ENCODE measurements at regions not wholly inside any gene's neighbourhood (a gene's known extent, or its start where the extent isn't known, plus 50 kb on each side); places are given as distances from the start of the nearest gene placed in this dataset.

DNA sequence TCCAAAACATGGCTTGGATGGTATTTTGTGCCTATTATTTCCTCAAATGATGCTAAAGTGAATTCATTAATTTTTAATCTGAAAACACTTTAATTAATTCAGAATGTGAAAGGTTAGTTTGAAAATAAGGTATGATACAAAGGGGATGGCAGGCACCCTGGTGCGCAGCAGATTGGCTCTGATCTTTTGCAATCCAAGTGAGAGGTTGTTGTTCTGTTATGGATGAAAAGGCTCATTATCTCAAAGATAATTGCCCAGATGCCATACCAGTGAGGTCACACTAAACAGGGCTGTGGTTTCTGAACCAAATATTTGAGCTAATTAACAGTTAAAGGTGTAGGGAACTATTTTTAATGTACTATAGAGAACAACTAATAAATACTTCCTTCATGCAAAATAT is 504.9 kb downstream of the RAPGEF2 start:
- TF ChIP-seq POLR2A (IDR thresholded peaks at IDR 0.05; ENCODE audit: low read depth): no peak
- no peak for TF ChIP-seq CTCF (IDR thresholded peaks at IDR 0.05)

Data from esophagus muscularis mucosa (tissue), 3 donors.